ENCODE measurements at regions not wholly inside any gene's neighbourhood (a gene's known extent, or its start where the extent isn't known, plus 50 kb on each side); places are given as distances from the start of the nearest gene placed in this dataset.

DNA sequence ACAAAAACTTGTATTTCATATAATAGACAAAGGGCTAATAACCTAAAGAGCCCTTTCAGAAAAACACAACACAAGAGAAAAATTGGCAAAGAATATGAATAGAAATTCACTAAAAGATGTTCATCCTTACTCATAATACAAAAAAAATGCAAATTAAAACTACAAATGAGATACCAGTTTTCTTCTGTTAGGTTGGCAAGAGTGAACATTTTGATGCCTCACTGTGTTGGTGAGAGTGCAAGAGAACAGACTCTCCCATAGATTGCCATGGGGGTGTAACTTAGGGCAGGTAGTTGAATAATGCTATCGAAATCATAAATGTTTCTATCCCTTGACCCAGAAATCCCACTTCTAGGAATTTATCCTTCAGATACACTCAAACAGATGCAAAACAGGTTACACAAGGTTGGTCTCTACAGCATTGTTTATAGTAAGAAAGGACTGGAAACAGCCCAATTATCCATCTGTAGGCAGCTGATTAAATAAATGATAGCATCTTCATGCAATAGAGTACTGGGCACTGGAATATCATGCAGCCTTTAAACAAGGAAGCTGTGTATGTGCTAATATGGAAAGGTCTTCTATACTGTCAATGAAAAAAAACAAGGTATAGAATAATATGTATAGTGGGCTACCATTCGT lies 146.3 kb downstream of the TLE3 start:
- TF ChIP-seq POLR2A (IDR thresholded peaks at IDR 0.05; ENCODE audit: low read length) (no peak), GATA1 (IDR thresholded peaks at IDR 0.05; ENCODE audit: low read depth, low read length) (no peak)
